ENCODE measurements at regions not wholly inside any gene's neighbourhood (a gene's known extent, or its start where the extent isn't known, plus 50 kb on each side); places are given as distances from the start of the nearest gene placed in this dataset.

DNA sequence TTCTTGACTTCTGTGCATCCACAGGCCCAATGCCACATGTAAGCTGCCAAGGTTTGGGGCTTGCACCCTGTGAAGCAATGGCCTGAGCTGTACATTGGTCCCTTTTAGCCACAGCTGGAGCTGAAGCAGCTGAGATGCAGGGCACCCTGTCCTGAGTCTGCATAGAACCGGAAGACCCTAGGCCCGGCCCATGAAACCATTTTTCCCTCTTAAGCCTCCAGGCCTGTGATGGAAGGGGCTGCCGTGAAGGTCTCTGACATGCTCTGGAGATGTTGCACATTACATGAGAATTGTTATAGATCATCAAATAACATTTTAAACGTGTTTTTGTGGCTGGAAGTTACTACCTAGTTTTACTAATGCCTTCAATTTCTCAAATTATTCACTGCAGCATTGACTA is 188.7 kb downstream of the RPAP3 start:
- no peak for DNase-seq (ENCODE audit: low spot score)
- no peaks in the 10 kb centered on the region for H3K9me2 ChIP-seq (ENCODE audit: insufficient read depth)
- H3K9me3 Mint-ChIP-seq = peaks cover 77% of the 10 kb centered on the region
- H3K4me1 Mint-ChIP-seq = no peaks in the 10 kb centered on the region
- H3F3A ChIP-seq (replicated peaks; ENCODE audit: low read depth) = no peaks in the 10 kb centered on the region
- no peak for TF ChIP-seq ZNF331 (CRISPR knock-in tag; IDR thresholded peaks at IDR 0.05; ENCODE audit: low read depth)
- TF ChIP-seq, protein P1, sequence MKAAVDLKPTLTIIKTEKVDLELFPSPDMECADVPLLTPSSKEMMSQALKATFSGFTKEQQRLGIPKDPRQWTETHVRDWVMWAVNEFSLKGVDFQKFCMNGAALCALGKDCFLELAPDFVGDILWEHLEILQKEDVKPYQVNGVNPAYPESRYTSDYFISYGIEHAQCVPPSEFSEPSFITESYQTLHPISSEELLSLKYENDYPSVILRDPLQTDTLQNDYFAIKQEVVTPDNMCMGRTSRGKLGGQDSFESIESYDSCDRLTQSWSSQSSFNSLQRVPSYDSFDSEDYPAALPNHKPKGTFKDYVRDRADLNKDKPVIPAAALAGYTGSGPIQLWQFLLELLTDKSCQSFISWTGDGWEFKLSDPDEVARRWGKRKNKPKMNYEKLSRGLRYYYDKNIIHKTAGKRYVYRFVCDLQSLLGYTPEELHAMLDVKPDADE (IDR thresholded peaks at IDR 0.05) = no peak
- TF ChIP-seq, protein P2, sequence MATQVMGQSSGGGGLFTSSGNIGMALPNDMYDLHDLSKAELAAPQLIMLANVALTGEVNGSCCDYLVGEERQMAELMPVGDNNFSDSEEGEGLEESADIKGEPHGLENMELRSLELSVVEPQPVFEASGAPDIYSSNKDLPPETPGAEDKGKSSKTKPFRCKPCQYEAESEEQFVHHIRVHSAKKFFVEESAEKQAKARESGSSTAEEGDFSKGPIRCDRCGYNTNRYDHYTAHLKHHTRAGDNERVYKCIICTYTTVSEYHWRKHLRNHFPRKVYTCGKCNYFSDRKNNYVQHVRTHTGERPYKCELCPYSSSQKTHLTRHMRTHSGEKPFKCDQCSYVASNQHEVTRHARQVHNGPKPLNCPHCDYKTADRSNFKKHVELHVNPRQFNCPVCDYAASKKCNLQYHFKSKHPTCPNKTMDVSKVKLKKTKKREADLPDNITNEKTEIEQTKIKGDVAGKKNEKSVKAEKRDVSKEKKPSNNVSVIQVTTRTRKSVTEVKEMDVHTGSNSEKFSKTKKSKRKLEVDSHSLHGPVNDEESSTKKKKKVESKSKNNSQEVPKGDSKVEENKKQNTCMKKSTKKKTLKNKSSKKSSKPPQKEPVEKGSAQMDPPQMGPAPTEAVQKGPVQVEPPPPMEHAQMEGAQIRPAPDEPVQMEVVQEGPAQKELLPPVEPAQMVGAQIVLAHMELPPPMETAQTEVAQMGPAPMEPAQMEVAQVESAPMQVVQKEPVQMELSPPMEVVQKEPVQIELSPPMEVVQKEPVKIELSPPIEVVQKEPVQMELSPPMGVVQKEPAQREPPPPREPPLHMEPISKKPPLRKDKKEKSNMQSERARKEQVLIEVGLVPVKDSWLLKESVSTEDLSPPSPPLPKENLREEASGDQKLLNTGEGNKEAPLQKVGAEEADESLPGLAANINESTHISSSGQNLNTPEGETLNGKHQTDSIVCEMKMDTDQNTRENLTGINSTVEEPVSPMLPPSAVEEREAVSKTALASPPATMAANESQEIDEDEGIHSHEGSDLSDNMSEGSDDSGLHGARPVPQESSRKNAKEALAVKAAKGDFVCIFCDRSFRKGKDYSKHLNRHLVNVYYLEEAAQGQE (IDR thresholded peaks at IDR 0.05; ENCODE audit: unreplicated experiment) = no peak
- TF ChIP-seq, protein P3, sequence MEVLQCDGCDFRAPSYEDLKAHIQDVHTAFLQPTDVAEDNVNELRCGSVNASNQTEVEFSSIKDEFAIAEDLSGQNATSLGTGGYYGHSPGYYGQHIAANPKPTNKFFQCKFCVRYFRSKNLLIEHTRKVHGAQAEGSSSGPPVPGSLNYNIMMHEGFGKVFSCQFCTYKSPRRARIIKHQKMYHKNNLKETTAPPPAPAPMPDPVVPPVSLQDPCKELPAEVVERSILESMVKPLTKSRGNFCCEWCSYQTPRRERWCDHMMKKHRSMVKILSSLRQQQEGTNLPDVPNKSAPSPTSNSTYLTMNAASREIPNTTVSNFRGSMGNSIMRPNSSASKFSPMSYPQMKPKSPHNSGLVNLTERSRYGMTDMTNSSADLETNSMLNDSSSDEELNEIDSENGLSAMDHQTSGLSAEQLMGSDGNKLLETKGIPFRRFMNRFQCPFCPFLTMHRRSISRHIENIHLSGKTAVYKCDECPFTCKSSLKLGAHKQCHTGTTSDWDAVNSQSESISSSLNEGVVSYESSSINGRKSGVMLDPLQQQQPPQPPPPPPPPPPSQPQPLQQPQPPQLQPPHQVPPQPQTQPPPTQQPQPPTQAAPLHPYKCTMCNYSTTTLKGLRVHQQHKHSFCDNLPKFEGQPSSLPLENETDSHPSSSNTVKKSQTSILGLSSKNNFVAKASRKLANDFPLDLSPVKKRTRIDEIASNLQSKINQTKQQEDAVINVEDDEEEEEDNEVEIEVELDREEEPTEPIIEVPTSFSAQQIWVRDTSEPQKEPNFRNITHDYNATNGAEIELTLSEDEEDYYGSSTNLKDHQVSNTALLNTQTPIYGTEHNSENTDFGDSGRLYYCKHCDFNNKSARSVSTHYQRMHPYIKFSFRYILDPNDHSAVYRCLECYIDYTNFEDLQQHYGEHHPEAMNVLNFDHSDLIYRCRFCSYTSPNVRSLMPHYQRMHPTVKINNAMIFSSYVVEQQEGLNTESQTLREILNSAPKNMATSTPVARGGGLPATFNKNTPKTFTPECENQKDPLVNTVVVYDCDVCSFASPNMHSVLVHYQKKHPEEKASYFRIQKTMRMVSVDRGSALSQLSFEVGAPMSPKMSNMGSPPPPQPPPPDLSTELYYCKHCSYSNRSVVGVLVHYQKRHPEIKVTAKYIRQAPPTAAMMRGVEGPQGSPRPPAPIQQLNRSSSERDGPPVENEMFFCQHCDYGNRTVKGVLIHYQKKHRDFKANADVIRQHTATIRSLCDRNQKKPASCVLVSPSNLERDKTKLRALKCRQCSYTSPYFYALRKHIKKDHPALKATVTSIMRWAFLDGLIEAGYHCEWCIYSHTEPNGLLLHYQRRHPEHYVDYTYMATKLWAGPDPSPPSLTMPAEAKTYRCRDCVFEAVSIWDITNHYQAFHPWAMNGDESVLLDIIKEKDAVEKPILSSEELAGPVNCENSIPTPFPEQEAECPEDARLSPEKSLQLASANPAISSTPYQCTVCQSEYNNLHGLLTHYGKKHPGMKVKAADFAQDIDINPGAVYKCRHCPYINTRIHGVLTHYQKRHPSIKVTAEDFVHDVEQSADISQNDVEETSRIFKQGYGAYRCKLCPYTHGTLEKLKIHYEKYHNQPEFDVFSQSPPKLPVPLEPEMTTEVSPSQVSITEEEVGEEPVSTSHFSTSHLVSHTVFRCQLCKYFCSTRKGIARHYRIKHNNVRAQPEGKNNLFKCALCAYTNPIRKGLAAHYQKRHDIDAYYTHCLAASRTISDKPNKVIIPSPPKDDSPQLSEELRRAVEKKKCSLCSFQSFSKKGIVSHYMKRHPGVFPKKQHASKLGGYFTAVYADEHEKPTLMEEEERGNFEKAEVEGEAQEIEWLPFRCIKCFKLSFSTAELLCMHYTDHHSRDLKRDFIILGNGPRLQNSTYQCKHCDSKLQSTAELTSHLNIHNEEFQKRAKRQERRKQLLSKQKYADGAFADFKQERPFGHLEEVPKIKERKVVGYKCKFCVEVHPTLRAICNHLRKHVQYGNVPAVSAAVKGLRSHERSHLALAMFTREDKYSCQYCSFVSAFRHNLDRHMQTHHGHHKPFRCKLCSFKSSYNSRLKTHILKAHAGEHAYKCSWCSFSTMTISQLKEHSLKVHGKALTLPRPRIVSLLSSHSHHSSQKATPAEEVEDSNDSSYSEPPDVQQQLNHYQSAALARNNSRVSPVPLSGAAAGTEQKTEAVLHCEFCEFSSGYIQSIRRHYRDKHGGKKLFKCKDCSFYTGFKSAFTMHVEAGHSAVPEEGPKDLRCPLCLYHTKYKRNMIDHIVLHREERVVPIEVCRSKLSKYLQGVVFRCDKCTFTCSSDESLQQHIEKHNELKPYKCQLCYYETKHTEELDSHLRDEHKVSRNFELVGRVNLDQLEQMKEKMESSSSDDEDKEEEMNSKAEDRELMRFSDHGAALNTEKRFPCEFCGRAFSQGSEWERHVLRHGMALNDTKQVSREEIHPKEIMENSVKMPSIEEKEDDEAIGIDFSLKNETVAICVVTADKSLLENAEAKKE (CRISPR knock-in tag; IDR thresholded peaks at IDR 0.05) = no peak
- no peak for TF ChIP-seq NANOG (IDR thresholded peaks at IDR 0.05; ENCODE audit: borderline replicate concordance)
- TF ChIP-seq, protein P4, sequence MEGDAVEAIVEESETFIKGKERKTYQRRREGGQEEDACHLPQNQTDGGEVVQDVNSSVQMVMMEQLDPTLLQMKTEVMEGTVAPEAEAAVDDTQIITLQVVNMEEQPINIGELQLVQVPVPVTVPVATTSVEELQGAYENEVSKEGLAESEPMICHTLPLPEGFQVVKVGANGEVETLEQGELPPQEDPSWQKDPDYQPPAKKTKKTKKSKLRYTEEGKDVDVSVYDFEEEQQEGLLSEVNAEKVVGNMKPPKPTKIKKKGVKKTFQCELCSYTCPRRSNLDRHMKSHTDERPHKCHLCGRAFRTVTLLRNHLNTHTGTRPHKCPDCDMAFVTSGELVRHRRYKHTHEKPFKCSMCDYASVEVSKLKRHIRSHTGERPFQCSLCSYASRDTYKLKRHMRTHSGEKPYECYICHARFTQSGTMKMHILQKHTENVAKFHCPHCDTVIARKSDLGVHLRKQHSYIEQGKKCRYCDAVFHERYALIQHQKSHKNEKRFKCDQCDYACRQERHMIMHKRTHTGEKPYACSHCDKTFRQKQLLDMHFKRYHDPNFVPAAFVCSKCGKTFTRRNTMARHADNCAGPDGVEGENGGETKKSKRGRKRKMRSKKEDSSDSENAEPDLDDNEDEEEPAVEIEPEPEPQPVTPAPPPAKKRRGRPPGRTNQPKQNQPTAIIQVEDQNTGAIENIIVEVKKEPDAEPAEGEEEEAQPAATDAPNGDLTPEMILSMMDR (conservative IDR thresholded peaks at IDR 0.05; ENCODE audit: low read depth in 2 of 2) = no peak
- TF ChIP-seq EZH2phosphoT487 (IDR thresholded peaks at IDR 0.05; ENCODE audit: unreplicated experiment) = no peak
- no peak for TF ChIP-seq JUNB (IDR thresholded peaks at IDR 0.05; ENCODE audit: unreplicated experiment)
- TF ChIP-seq EZH2 (IDR thresholded peaks at IDR 0.05; ENCODE audit: low read depth, unreplicated experiment) = no peak
- no peak for TF ChIP-seq CREB1 (CRISPR knock-in tag; IDR thresholded peaks at IDR 0.05; ENCODE audit: low read depth)
- no peak for TF ChIP-seq STAT1 (IDR thresholded peaks at IDR 0.05; ENCODE audit: unreplicated experiment)
- TF ChIP-seq ZNF114 (CRISPR knock-in tag; IDR thresholded peaks at IDR 0.05) = no peak
- H3K4me3 ChIP-seq = no peak overlapping the region
- H3K27me3 ChIP-seq (ENCODE audit: insufficient read depth) = no peaks in the 10 kb centered on the region
- H3K27me3 Mint-ChIP-seq (ENCODE audit: insufficient read depth, low read depth, poor library complexity) = peaks cover 2% of the 10 kb centered on the region
- no peaks in the 10 kb centered on the region; the same call in none of the 2 replicates for H3K36me3 ChIP-seq (ENCODE audit: insufficient read depth)
- H3K36me3 Mint-ChIP-seq (ENCODE audit: low read depth) = peaks cover 27% of the 10 kb centered on the region
- H3K79me2 ChIP-seq (replicated peaks; ENCODE audit: insufficient read depth) = no peaks in the 10 kb centered on the region
- no peaks in the 10 kb centered on the region for H4K20me1 ChIP-seq (replicated peaks; ENCODE audit: insufficient read depth)
- H3K4me2 ChIP-seq = no peak overlapping the region
- H3K27ac Mint-ChIP-seq = no peak overlapping the region
- no peak overlapping the region for H3K4me3 Mint-ChIP-seq
- H3K27ac ChIP-seq (ENCODE audit: low read depth) = no peak overlapping the region
- ATAC-seq = no peak
- no peaks in the 10 kb centered on the region for H3K4me1 ChIP-seq (ENCODE audit: insufficient read depth)
- no peak overlapping the region for H2AFZ ChIP-seq

Measured in GM23338 (cell line).